Caco-2 (cell line): ENCODE measurements at regions not wholly inside any gene's neighbourhood (a gene's known extent, or its start where the extent isn't known, plus 50 kb on each side); places are given as distances from the start of the nearest gene placed in this dataset.

Source experiments
- BruUV-seq: library from RNA; stranded (reverse); fragments of 400-500 nt; replicated peaks from 2 replicates; lab custom pipeline; 2021; lab: Mats Ljungman, UMichigan
- CTCF ChIA-PET: fragments of 300-600 bp; sonication (Branson Sonifier 250); formaldehyde crosslinking; loops from one replicate; lab custom pipeline; 2022; ENCODE audit warnings: antibody characterized with exemption; lab: Charles Lee
- POLR2A ChIA-PET: fragments of 300-600 bp; sonication (Branson Sonifier 250); formaldehyde crosslinking; loops from one replicate; lab custom pipeline; 2022; ENCODE audit warnings: antibody characterized with exemption; lab: Charles Lee
- DNase-seq, 2 experiments: peaks; one replicate each; pipeline versions ENCODE4 v3.0.0 to v3.0.0-alpha.2; 2020 to 2022
- H3K27me3 ChIP-seq: replicated peaks from 2 replicates; pipeline ENCODE4 v1.6.0; 2011; ENCODE audit warnings: low read length; ENCODE audit not compliant: control insufficient read depth, insufficient read depth
- H3K36me3 ChIP-seq: 2 replicates; pipeline ENCODE4 v1.5.1; 2011; ENCODE audit warnings: low read length; ENCODE audit not compliant: control insufficient read depth, insufficient read depth
- H3K4me1 ChIP-seq: fragments of 250-450 bp; sonication (Bioruptor Pico); 2 replicates; pipeline ENCODE4 v1.5.1; 2020; ENCODE audit warnings: mild to moderate bottlenecking
- H3K4me3 ChIP-seq: 2 replicates; pipeline ENCODE4 v1.5.1; 2011; ENCODE audit warnings: low read depth, mild to moderate bottlenecking, control low read depth, low read length
- H3K9me3 ChIP-seq: fragments of 250-450 bp; sonication (Bioruptor Pico); 2 replicates; pipeline ENCODE4 v1.5.1; 2020; ENCODE audit warnings: mild to moderate bottlenecking, moderate library complexity
- H3K27ac Mint-ChIP-seq: one replicate; pipeline ENCODE4 v1.8.0; 2022; ENCODE audit warnings: mixed read lengths; ENCODE audit not compliant: unreplicated experiment
- H3K27me3 Mint-ChIP-seq: one replicate; pipeline ENCODE4 v1.8.0; 2022; ENCODE audit warnings: mixed read lengths; ENCODE audit not compliant: insufficient read depth, unreplicated experiment
- H3K36me3 Mint-ChIP-seq: one replicate; pipeline ENCODE4 v1.8.0; 2022; ENCODE audit warnings: mild to moderate bottlenecking, mixed read lengths; ENCODE audit not compliant: insufficient read depth, unreplicated experiment
- H3K4me1 Mint-ChIP-seq: one replicate; pipeline ENCODE4 v1.8.0; 2022; ENCODE audit warnings: low read depth, mixed read lengths; ENCODE audit not compliant: unreplicated experiment
- H3K4me3 Mint-ChIP-seq: one replicate; pipeline ENCODE4 v1.8.0; 2022; ENCODE audit warnings: mild to moderate bottlenecking, moderate library complexity, mixed read lengths; ENCODE audit not compliant: unreplicated experiment
- H3K9me3 Mint-ChIP-seq: one replicate; pipeline ENCODE4 v1.8.0; 2022; ENCODE audit warnings: mixed read lengths; ENCODE audit not compliant: unreplicated experiment
- intact Hi-C: fragments of 100-400 bp; cut with micrococcal nuclease; formaldehyde crosslinking; loops from one replicate; pipeline ENCODE4 v1.10.0; 2022; ENCODE audit not compliant: unreplicated experiment
- TF ChIP-seq, protein P1 (sequence below), 2 experiments: fragments of 200-600 bp in 1 of 2; IDR thresholded peaks; 1 replicate in 1 of 2; 2 replicates in 1 of 2; pipeline versions ENCODE4 v1.5.1 to v1.8.0; 2011 to 2022; ENCODE audit warnings: antibody characterized with exemption in 1 of 2, control low read depth in 1 of 2, inconsistent platforms in 1 of 2, low read depth in 1 of 2, low read length in 1 of 2, mild to moderate bottlenecking in 1 of 2, moderate library complexity in 1 of 2; ENCODE audit not compliant: insufficient read depth in 1 of 2, severe bottlenecking in 1 of 2, unreplicated experiment in 1 of 2

DNA sequence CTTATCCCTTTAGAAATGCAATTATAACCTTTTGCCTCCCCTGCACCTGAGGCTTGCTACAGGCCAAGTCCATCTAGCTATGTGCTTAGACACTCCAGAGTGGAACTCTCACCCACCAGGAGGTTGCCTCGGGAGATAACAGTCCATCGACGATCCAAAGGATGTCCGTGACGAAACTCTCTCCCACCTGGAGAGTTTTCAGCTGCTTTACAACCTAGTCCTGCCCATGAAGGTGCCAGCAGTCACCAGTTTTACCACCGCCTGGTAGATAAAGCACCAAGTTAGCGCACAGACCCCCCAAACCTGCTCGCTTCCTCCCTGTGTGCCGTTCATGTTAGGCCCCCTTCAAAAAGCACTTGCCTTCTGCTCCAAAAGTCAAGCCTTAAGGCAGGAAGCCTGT is 53.1 kb upstream of the SHISAL1 start:
- Histone ChIP-seq H3K9me3 (no peaks in the 10 kb centered on the region), H3K36me3 (no peaks in the 10 kb centered on the region), H3K4me3 (no peak overlapping the region), H3K4me1 (no peaks in the 10 kb centered on the region), H3K27me3 (no peaks in the 10 kb centered on the region)
- no peaks in the 10 kb centered on the region for H3K4me1 Mint-ChIP-seq
- H3K9me3 Mint-ChIP-seq, result no peaks in the 10 kb centered on the region
- H3K27me3 Mint-ChIP-seq, result peaks cover 14% of the 10 kb centered on the region
- intact Hi-C loops, result loop anchor here (10.0 kb wide), 1 partner anchor 79 kb away; no protein-coding TSS in a partner anchor
- BruUV-seq, result no TSS peak
- no peak for DNase-seq
- H3K27ac Mint-ChIP-seq, result no peak overlapping the region
- H3K36me3 Mint-ChIP-seq, result no peaks in the 10 kb centered on the region
- TF ChIP-seq, protein P1, sequence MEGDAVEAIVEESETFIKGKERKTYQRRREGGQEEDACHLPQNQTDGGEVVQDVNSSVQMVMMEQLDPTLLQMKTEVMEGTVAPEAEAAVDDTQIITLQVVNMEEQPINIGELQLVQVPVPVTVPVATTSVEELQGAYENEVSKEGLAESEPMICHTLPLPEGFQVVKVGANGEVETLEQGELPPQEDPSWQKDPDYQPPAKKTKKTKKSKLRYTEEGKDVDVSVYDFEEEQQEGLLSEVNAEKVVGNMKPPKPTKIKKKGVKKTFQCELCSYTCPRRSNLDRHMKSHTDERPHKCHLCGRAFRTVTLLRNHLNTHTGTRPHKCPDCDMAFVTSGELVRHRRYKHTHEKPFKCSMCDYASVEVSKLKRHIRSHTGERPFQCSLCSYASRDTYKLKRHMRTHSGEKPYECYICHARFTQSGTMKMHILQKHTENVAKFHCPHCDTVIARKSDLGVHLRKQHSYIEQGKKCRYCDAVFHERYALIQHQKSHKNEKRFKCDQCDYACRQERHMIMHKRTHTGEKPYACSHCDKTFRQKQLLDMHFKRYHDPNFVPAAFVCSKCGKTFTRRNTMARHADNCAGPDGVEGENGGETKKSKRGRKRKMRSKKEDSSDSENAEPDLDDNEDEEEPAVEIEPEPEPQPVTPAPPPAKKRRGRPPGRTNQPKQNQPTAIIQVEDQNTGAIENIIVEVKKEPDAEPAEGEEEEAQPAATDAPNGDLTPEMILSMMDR (IDR thresholded peaks at IDR 0.05; ENCODE audit: insufficient read depth in 1 of 2, low read depth in 1 of 2, low read length in 1 of 2, severe bottlenecking in 1 of 2, unreplicated experiment in 1 of 2), result no peak
- POLR2A ChIA-PET, result no interaction called here
- H3K4me3 Mint-ChIP-seq, result no peak overlapping the region
- CTCF ChIA-PET, result no interaction called here

DNA sequence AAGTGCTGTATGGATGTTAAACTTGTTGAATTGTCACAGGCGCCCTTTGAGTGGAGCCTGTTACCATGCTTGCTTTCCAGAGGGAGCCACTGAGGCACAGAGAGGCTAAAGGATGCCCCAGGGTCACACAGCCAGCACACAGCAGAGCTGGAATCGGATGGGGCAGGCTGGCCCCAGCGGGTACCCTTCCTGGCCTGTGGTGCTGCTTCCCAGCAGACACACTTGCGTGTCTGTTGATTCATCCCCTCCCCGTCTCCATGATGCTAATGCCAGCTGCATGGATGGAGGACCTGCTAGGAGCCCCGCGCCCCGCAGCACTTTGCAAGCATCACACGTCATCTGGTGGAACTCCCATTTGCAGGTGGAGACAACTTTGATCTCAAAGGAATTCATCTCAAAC is 52.4 kb upstream of the SHISAL1 start:
- H3K9me3 Mint-ChIP-seq, result no peaks in the 10 kb centered on the region
- BruUV-seq, result no TSS peak
- ChIA-PET POLR2A (no interaction called here), CTCF (no interaction called here)
- no peak for DNase-seq
- no peak overlapping the region for H3K4me3 Mint-ChIP-seq
- H3K27ac Mint-ChIP-seq, result no peak overlapping the region
- no peaks in the 10 kb centered on the region for H3K36me3 Mint-ChIP-seq
- TF ChIP-seq, protein P1 (IDR thresholded peaks at IDR 0.05; ENCODE audit: insufficient read depth in 1 of 2, low read depth in 1 of 2, low read length in 1 of 2, severe bottlenecking in 1 of 2, unreplicated experiment in 1 of 2), result no peak
- intact Hi-C loops, result loop anchor here (10.0 kb wide), 1 partner anchor 80 kb away; no protein-coding TSS in a partner anchor
- no peaks in the 10 kb centered on the region for H3K36me3 ChIP-seq
- no peaks in the 10 kb centered on the region for H3K4me1 Mint-ChIP-seq
- H3K27me3 ChIP-seq, result no peaks in the 10 kb centered on the region
- no peaks in the 10 kb centered on the region for H3K9me3 ChIP-seq
- no peak overlapping the region for H3K4me3 ChIP-seq
- peaks cover 14% of the 10 kb centered on the region for H3K27me3 Mint-ChIP-seq
- no peaks in the 10 kb centered on the region for H3K4me1 ChIP-seq

DNA sequence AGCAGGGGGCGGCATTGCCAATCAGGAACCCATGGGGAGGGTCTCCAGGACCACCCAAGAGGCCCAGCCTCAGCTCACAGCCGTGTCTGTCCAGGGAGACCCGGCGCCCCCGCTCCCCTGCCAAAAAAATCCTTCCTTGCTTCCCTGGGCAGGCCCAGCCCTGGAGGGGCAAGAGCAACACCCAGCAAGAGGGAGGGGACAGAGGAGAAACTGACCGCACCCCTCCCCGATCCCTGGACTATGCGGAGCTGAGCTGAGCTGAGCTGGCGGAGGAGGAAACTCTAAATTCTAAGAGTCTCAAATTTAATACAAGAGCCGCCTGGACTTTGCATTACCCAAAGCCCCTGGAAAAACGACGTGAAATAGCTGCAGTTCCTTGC is 52.0 kb upstream of the SHISAL1 start:
- Histone ChIP-seq H3K9me3 (no peaks in the 10 kb centered on the region), H3K36me3 (no peaks in the 10 kb centered on the region), H3K27me3 (no peaks in the 10 kb centered on the region), H3K4me3 (no peak overlapping the region), H3K4me1 (no peaks in the 10 kb centered on the region)
- Mint-ChIP-seq H3K9me3 (no peaks in the 10 kb centered on the region), H3K4me1 (no peaks in the 10 kb centered on the region), H3K4me3 (no peak overlapping the region), H3K27me3 (peaks cover 14% of the 10 kb centered on the region), H3K27ac (no peak overlapping the region), H3K36me3 (no peaks in the 10 kb centered on the region)
- DNase-seq, result no peak
- intact Hi-C loops, result loop anchor here (10.0 kb wide), 1 partner anchor 80 kb away; no protein-coding TSS in a partner anchor
- TF ChIP-seq, protein P1 (IDR thresholded peaks at IDR 0.05; ENCODE audit: insufficient read depth in 1 of 2, low read depth in 1 of 2, low read length in 1 of 2, severe bottlenecking in 1 of 2, unreplicated experiment in 1 of 2), result no peak
- ChIA-PET CTCF (no interaction called here), POLR2A (no interaction called here)
- BruUV-seq, result no TSS peak
